ENCODE measurements at regions not wholly inside any gene's neighbourhood (a gene's known extent, or its start where the extent isn't known, plus 50 kb on each side); places are given as distances from the start of the nearest gene placed in this dataset.
"Not testable (repeated sequence)": the region's sequence is repeated elsewhere in the genome, so short reads cannot be mapped to it uniquely, and the experiment has no call there.

DNA sequence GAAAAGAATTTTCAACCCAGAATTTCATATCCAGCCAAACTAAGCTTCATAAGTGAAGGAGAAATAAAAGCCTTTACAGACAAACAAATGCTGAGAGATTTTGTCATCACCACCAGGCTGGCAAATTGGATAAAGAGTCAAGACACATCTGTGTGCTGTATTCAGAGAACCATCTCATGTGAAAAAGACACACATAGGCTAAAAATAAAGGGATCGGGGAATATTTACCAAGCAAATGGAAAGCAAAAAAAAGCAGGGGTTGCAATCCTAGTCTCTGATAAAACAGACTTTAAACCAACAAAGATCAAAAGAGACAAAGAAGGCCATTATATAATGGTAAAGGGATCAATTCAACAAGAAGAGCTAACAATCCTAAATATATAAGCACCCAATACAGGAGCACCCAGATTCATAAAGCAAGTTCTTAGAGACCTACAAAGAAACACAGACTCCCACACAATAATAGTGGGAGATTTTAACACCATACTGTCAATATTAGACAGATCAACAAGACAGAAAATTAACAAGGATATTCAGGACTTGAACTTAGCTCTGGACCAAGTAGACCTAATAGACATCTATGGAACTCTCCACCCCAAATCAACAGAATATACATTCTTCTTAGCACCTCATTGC is 55.9 kb upstream of the ACSM6 start:
- DNase-seq = not testable (repeated sequence)

DNA sequence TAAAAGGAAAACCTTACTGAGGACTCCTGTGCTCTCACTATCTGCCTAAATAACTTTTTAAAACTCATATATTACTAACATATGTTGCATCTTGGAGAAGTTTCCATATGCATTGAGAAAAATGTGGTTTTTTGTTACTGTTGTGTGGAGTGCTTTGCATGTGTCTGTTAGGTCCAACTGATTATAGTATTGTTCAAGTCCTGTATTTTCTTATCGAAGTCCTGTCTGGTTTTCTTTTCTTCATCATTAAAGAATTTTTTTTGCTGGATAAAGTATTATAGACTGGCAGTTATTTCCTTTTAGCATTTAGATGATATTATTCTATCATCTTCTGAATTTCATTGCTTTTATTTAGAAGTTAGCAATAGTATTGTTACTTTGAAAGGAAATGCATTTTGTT is 59.5 kb upstream of the ACSM6 start:
- DNase-seq = no peak

DNA sequence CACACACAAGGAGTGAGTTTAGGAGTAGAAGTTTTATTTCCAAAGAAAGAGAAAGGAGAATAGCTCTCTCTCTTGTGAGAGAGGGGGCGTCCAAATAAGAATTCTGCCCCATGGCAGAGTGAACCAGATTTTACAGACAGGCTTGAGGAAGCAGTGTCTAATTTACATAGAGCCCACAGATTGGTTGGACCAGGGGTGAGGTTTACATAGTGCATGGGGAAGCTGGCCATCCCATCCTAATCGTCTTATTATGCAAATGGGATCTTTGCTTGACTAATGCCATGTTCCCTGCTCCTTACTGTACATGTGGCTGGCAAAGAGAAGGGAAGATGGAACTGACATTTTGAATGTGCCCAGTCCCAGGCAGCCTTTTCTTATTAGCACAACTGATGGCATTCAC is 60.0 kb upstream of the ACSM6 start:
- DNase-seq = no peak

DNA sequence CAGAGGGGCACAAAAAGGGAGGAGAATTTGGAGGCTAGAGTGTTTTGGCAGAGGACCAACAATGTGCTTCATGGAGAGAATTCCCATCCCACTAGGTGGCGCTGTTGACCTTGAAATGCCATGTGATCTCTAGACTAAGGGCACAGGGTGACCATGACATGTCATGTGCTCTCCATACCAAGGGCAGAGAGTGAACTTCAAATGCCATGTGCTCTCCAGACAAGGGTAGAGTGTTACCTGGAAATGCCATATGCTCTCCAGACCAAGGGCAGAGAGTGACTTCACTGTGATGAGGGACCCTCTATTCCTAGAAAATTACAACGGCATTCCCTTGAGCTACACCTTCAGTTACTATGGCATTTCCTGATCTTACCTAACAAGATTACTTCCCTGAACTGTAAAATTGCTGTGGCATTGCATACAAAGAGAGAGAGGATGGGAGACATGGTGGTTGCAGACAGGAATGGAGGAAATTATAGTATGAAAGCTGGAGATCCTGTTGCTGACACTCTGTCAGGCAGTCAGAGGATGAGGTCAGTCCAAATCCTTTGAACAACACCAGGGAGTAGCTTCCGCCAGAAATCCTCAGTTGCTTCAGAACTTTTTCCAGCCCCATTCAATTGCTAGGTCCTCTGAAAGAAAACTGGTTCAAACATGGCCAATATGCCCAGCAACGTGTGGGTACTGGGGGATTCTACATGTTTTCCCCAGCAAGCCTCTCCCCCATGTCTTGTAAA is 60.9 kb upstream of the ACSM6 start:
- peak; percentile 46 for DNase-seq

DNA sequence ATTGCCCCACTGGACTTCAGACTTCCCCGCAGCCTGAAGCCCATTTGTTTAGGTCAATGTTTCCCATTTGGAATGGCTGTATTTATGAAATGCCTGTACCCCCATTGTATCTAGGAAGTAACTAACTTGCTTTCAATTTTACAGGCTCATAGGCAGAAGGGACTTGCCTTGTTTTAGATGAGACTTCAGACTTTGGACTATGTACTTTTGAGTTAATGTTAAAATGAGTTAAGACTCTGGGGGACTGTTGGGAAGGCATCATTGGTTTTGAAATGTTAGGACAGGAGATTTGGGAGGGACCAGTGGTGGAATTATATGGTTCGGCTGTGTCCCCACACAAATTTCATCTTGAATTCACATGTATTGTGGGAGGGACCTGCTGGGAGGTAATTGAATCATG is 61.1 kb upstream of the CYP2C8 start:
- DNase-seq = not testable (repeated sequence)

DNA sequence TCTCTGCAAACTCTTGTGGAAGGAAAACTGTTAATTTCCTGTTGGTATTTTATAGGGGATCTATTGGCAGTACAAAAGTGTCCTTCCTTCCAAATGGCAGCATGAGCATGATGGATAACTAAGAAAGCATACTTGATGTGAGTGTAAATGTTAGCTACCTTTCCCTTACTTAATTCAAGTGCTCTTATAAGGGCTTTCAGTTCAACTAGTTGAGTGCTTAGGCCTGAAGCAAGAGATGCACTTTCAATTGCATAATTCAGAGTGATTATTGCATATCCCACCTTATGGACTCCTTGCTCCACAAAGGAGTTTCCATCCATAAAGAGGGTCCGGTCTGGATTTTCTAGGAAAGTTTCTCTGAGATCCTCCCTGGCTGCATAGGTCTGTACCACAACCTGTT is 56.3 kb upstream of the CYP2C8 start:
- DNase-seq = no peak

DNA sequence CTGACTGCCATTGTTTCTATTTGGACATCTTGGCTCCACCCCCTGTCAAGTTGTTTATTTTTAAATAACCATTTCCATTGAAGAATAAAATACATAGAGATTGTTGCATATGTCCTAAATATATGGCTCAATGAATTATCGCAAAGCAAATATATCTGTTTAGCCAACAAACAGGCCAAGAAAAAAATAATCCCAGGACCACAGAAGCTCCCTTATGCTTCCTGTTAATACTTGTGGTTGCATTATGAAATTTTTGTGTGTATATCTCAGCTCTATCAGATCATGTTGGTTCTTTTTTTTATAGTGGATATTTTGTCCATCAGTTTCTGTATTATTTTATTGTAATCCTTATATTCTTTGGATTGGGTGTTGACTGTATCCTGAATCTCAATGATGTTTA is 53.4 kb upstream of the CYP2C8 start:
- no peak for DNase-seq

DNA sequence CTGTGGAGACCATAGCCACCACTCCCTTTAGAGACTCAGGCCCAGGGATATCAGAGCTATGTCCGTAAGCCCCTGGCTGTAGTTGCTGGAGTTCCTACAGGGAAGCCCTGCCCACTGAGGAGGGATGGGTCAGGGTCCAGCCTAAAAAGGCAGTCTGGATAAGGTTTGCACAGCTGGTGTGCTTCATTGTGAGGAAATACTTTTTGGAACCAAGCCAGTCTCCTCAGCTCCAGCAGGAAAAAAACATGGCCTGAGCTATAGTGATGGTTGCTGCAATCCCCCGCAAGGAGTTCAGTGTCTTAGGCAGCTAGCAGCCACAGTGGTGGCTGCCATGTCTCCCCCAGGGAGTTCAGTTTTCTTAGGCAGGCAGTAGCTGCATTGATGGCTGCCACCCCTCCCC is 52.6 kb upstream of the CYP2C8 start:
- no peak for DNase-seq
